Urinary bladder (tissue), 3 donors: ENCODE measurements at regions not wholly inside any gene's neighbourhood (a gene's known extent, or its start where the extent isn't known, plus 50 kb on each side); places are given as distances from the start of the nearest gene placed in this dataset.

Experiments used
- DNase-seq: peaks from one replicate; pipeline ENCODE4 v3.0.0-alpha.2; 2015; ENCODE audit errors: extremely low spot score
- H3K27ac ChIP-seq: one replicate; pipeline ENCODE4 v1.5.1; 2013; ENCODE audit warnings: low read depth, mild to moderate bottlenecking, moderate library complexity
- H3K36me3 ChIP-seq: one replicate; pipeline ENCODE4 v1.6.1; 2013; ENCODE audit warnings: mild to moderate bottlenecking, moderate library complexity; ENCODE audit not compliant: insufficient read depth
- H3K4me1 ChIP-seq: one replicate; pipeline ENCODE4 v1.6.1; 2013; ENCODE audit warnings: mild to moderate bottlenecking, moderate library complexity; ENCODE audit not compliant: insufficient read depth
- H3K4me3 ChIP-seq: one replicate; pipeline ENCODE4 v1.5.1; 2013; ENCODE audit warnings: low read depth, low read length
- WGBS: extraction: QIAGEN DNeasy Blood & Tissue Kit; methylation state at CpG from one replicate; pipeline ENCODE4 v1.1.7; 2013; 5-methylcytosine and 5-hydroxymethylcytosine counted together
- donor health status: healthy with polysubstance abuse.
- donor health status: healthy.

GRCh38 chr22:47808236-47808635 is 1045.8 kb downstream of the TBC1D22A start:
- H3K4me1 ChIP-seq, result no peaks in the 10 kb centered on the region
- WGBS, result 62% methylated on average over 6 of the region's 6 CpGs
- H3K27ac ChIP-seq, result no peak overlapping the region
- H3K4me3 ChIP-seq, result no peak overlapping the region
- DNase-seq, result no peak
- no peaks in the 10 kb centered on the region for H3K36me3 ChIP-seq

GRCh38 chr22:47807506-47807905 is 1045.1 kb downstream of the TBC1D22A start:
- Histone ChIP-seq H3K4me3 (no peak overlapping the region), H3K27ac (no peak overlapping the region), H3K36me3 (no peaks in the 10 kb centered on the region), H3K4me1 (no peaks in the 10 kb centered on the region)
- WGBS, result 71% methylated on average over 5 of the region's 5 CpGs
- DNase-seq, result no peak

GRCh38 chr22:47806894-47807293 is 1044.4 kb downstream of the TBC1D22A start:
- H3K27ac ChIP-seq, result no peak overlapping the region
- no peak for DNase-seq
- no peaks in the 10 kb centered on the region for H3K4me1 ChIP-seq
- no peak overlapping the region for H3K4me3 ChIP-seq
- H3K36me3 ChIP-seq, result no peaks in the 10 kb centered on the region
- 88% methylated on average over 8 of the region's 8 CpGs for WGBS

GRCh38 chr22:47805394-47805935 is 1043.0 kb downstream of the TBC1D22A start:
- WGBS, result 95% methylated on average over 6 of the region's 6 CpGs

GRCh38 chr22:47804281-47804680 is 1041.8 kb downstream of the TBC1D22A start:
- no peak overlapping the region for H3K27ac ChIP-seq
- 82% methylated on average over 6 of the region's 6 CpGs for WGBS
- DNase-seq, result no peak
- H3K4me3 ChIP-seq, result no peak overlapping the region
- no peaks in the 10 kb centered on the region for H3K4me1 ChIP-seq
- no peaks in the 10 kb centered on the region for H3K36me3 ChIP-seq

More at GRCh38 chr22:47805394-47805935, 1043.0 kb downstream of the TBC1D22A start:
- no peaks in the 10 kb centered on the region for H3K36me3 ChIP-seq
- no peak overlapping the region for H3K4me3 ChIP-seq
- DNase-seq, result no peak
- H3K4me1 ChIP-seq, result no peaks in the 10 kb centered on the region
- no peak overlapping the region for H3K27ac ChIP-seq

GRCh38 chr22:47802421-47802820 is 1040.0 kb downstream of the TBC1D22A start:
- no peaks in the 10 kb centered on the region for H3K4me1 ChIP-seq
- DNase-seq, result no peak
- no peaks in the 10 kb centered on the region for H3K36me3 ChIP-seq
- WGBS, result 61% methylated on average over 14 of the region's 14 CpGs
- no peak overlapping the region for H3K27ac ChIP-seq
- H3K4me3 ChIP-seq, result no peak overlapping the region

GRCh38 chr22:47801541-47802245 is 1039.2 kb downstream of the TBC1D22A start:
- no peak overlapping the region for H3K27ac ChIP-seq
- no peaks in the 10 kb centered on the region for H3K4me1 ChIP-seq
- H3K4me3 ChIP-seq, result no peak overlapping the region
- WGBS, result 84% methylated on average over 11 of the region's 11 CpGs
- no peak for DNase-seq
- no peaks in the 10 kb centered on the region for H3K36me3 ChIP-seq

- DNase-seq, result no peak
- WGBS, result 90% methylated on average over 4 of the region's 4 CpGs
- H3K27ac ChIP-seq, result no peak overlapping the region
- H3K4me3 ChIP-seq, result no peak overlapping the region
- H3K36me3 ChIP-seq, result no peaks in the 10 kb centered on the region
- H3K4me1 ChIP-seq, result no peaks in the 10 kb centered on the region
Observed at GRCh38 chr22:47798229-47798628, 1035.8 kb downstream of the TBC1D22A start.

- H3K27ac ChIP-seq, result no peak overlapping the region
- no peak for DNase-seq
Observed at GRCh38 chr22:47797342-47797945, 1035.0 kb downstream of the TBC1D22A start.

GRCh38 chr22:47796128-47796908 is 1033.9 kb downstream of the TBC1D22A start:
- 93% methylated on average over 11 of the region's 11 CpGs for WGBS
- H3K4me3 ChIP-seq, result no peak overlapping the region
- H3K27ac ChIP-seq, result no peak overlapping the region
- no peak for DNase-seq
- no peaks in the 10 kb centered on the region for H3K4me1 ChIP-seq
- no peaks in the 10 kb centered on the region for H3K36me3 ChIP-seq

More at GRCh38 chr22:47797342-47797945, 1035.0 kb downstream of the TBC1D22A start:
- H3K4me3 ChIP-seq, result no peak overlapping the region
- 65% methylated on average over 6 of the region's 6 CpGs for WGBS
- H3K36me3 ChIP-seq, result no peaks in the 10 kb centered on the region
- no peaks in the 10 kb centered on the region for H3K4me1 ChIP-seq

- Histone ChIP-seq H3K27ac (no peak overlapping the region), H3K4me1 (no peaks in the 10 kb centered on the region), H3K4me3 (no peak overlapping the region), H3K36me3 (no peaks in the 10 kb centered on the region)
- no peak for DNase-seq
- whole genome bisulfite sequencing, result 90% methylated on average over 10 of the region's 10 CpGs
Observed at GRCh38 chr22:47795477-47796127, 1033.2 kb downstream of the TBC1D22A start.

GRCh38 chr22:47794851-47795250 is 1032.4 kb downstream of the TBC1D22A start:
- Histone ChIP-seq H3K4me3 (no peak overlapping the region), H3K4me1 (no peaks in the 10 kb centered on the region), H3K27ac (no peak overlapping the region), H3K36me3 (no peaks in the 10 kb centered on the region)
- WGBS, result 76% methylated on average over 10 of the region's 10 CpGs
- DNase-seq, result no peak

- H3K27ac ChIP-seq, result no peak overlapping the region
- DNase-seq, result no peak
- H3K4me3 ChIP-seq, result no peak overlapping the region
- no peaks in the 10 kb centered on the region for H3K4me1 ChIP-seq
- 88% methylated on average over 20 of the region's 20 CpGs for WGBS
- H3K36me3 ChIP-seq, result no peaks in the 10 kb centered on the region
Observed at GRCh38 chr22:47793304-47794101, 1031.1 kb downstream of the TBC1D22A start.
